ENCODE measurements at regions not wholly inside any gene's neighbourhood (a gene's known extent, or its start where the extent isn't known, plus 50 kb on each side); places are given as distances from the start of the nearest gene placed in this dataset.

DNA sequence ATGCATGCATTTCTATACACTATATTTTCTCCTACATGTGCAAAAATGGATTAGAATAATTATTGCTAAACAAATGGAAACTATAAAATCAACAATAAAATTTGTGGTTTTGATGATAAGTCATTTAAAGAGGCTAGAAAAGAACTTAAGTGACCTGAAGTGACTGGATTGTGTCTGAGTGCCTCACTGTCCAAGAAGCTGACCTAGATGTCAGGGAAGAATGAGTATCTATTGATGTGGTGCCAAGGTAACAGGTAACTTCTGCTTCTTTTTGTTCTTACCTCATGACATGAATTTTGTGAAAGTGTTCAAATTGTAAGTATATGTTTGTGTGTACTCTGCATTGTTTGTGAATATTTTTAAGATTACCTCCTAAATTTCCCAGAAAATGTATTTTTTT is 1623.9 kb upstream of the ACVR2A start:
- Histone ChIP-seq H2AFZ (ENCODE audit: low read length) (no peak overlapping the region), H3K4me2 (ENCODE audit: extremely low read depth, insufficient read depth, low read length) (no peak overlapping the region), H3K27me3 (ENCODE audit: control insufficient read depth, insufficient read depth, low read length) (no peaks in the 10 kb centered on the region), H3K79me2 (ENCODE audit: control insufficient read depth, insufficient read depth, low read length) (no peaks in the 10 kb centered on the region), H3K36me3 (ENCODE audit: control insufficient read depth, insufficient read depth, low read length) (no peaks in the 10 kb centered on the region), H3K4me1 (ENCODE audit: control insufficient read depth, extremely low read depth, insufficient read depth, low read length) (no peaks in the 10 kb centered on the region), H3K27ac (ENCODE audit: insufficient read depth, low read length) (no peak overlapping the region), H4K20me1 (ENCODE audit: control insufficient read depth, extremely low read depth, insufficient read depth, low read length) (no peaks in the 10 kb centered on the region), H3K4me3 (replicated peaks in 1 of 4; ENCODE audit: control extremely low read depth in 1 of 4, insufficient read depth in 1 of 4, low read depth in 3 of 4, low read length in 4 of 4) (no peak overlapping the region), H3K9ac (ENCODE audit: insufficient read depth, low read length) (no peak overlapping the region), H3K9me3 (ENCODE audit: control insufficient read depth, insufficient read depth, low read depth, low read length) (no peaks in the 10 kb centered on the region)
- no peak for DNase-seq (ENCODE audit: low read depth in 2 of 2)
- TF ChIP-seq EZH2 (IDR thresholded peaks at IDR 0.05; ENCODE audit: low read length, missing control alignments), result no peak
- TF ChIP-seq, protein P1, sequence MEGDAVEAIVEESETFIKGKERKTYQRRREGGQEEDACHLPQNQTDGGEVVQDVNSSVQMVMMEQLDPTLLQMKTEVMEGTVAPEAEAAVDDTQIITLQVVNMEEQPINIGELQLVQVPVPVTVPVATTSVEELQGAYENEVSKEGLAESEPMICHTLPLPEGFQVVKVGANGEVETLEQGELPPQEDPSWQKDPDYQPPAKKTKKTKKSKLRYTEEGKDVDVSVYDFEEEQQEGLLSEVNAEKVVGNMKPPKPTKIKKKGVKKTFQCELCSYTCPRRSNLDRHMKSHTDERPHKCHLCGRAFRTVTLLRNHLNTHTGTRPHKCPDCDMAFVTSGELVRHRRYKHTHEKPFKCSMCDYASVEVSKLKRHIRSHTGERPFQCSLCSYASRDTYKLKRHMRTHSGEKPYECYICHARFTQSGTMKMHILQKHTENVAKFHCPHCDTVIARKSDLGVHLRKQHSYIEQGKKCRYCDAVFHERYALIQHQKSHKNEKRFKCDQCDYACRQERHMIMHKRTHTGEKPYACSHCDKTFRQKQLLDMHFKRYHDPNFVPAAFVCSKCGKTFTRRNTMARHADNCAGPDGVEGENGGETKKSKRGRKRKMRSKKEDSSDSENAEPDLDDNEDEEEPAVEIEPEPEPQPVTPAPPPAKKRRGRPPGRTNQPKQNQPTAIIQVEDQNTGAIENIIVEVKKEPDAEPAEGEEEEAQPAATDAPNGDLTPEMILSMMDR (conservative IDR thresholded peaks at IDR 0.05 in 1 of 2, IDR thresholded peaks at IDR 0.05 in 1 of 2; ENCODE audit: low read depth in 1 of 2, low read length in 2 of 2), result no peak

DNA sequence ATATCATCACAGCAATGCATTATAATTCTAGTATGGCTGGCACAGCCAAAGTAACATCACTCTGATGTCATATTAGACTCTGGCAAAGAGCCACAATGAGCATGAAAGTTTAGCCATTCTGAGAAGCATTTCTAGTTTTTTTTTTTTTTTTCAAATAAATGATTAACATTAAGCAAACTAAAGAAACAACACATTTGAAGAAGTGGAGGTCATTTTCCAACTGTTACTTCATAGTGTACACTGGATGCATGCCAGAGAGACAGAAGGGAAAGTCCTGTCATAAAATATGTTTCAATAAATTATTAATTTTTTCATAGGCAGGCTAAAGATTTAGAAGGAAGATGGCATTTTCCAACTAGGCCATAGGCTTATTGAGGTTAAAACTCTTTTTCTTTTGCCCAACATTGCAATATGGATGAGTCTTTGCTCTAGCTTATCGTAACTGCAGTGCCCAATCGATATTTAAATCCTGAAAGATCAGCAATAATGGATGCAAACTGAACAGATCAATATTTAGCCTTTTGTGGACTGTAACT is 1630.4 kb upstream of the ACVR2A start:
- no peak overlapping the region for H3K4me3 ChIP-seq (replicated peaks in 1 of 4; ENCODE audit: control extremely low read depth in 1 of 4, insufficient read depth in 1 of 4, low read depth in 3 of 4, low read length in 4 of 4)
- no peaks in the 10 kb centered on the region for H3K9me3 ChIP-seq (ENCODE audit: control insufficient read depth, insufficient read depth, low read depth, low read length)
- no peak overlapping the region for H3K9ac ChIP-seq (ENCODE audit: insufficient read depth, low read length)
- no peak for TF ChIP-seq EZH2 (IDR thresholded peaks at IDR 0.05; ENCODE audit: low read length, missing control alignments)
- TF ChIP-seq, protein P1 (conservative IDR thresholded peaks at IDR 0.05 in 1 of 2, IDR thresholded peaks at IDR 0.05 in 1 of 2; ENCODE audit: low read depth in 1 of 2, low read length in 2 of 2), result no peak
- no peak overlapping the region for H3K27ac ChIP-seq (ENCODE audit: insufficient read depth, low read length)
- no peaks in the 10 kb centered on the region for H3K36me3 ChIP-seq (ENCODE audit: control insufficient read depth, insufficient read depth, low read length)
- H3K4me1 ChIP-seq (ENCODE audit: control insufficient read depth, extremely low read depth, insufficient read depth, low read length), result no peaks in the 10 kb centered on the region
- no peaks in the 10 kb centered on the region for H3K27me3 ChIP-seq (ENCODE audit: control insufficient read depth, insufficient read depth, low read length)
- H3K79me2 ChIP-seq (ENCODE audit: control insufficient read depth, insufficient read depth, low read length), result no peaks in the 10 kb centered on the region
- H3K4me2 ChIP-seq (ENCODE audit: extremely low read depth, insufficient read depth, low read length), result no peak overlapping the region
- no peaks in the 10 kb centered on the region for H4K20me1 ChIP-seq (ENCODE audit: control insufficient read depth, extremely low read depth, insufficient read depth, low read length)
- DNase-seq (ENCODE audit: low read depth in 2 of 2), result peak in 1 of 2 donors; percentile 5
- no peak overlapping the region for H2AFZ ChIP-seq (ENCODE audit: low read length)

DNA sequence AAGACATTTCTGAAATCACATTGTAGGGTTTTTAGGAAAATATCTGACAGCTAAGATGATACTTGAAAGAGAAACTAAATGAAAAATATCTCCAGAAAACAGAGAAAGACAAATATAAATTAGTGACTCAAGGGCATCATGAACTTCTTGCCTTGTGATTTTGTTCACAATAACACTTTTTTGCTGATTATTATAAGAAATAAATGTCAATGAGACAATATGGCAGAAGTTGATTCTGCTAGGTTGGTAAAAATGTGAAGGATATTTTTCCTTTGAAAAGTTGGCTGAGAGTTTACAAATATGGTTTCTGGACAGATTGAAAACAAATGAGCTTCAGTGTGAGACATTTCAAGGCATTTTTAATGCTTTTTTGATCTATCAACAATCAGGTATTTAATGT is 1631.2 kb upstream of the ACVR2A start:
- no peaks in the 10 kb centered on the region for H3K27me3 ChIP-seq (ENCODE audit: control insufficient read depth, insufficient read depth, low read length)
- H3K4me3 ChIP-seq (replicated peaks in 1 of 4; ENCODE audit: control extremely low read depth in 1 of 4, insufficient read depth in 1 of 4, low read depth in 3 of 4, low read length in 4 of 4), result no peak overlapping the region
- DNase-seq (ENCODE audit: low read depth in 2 of 2), result no peak
- no peaks in the 10 kb centered on the region for H3K36me3 ChIP-seq (ENCODE audit: control insufficient read depth, insufficient read depth, low read length)
- H3K9me3 ChIP-seq (ENCODE audit: control insufficient read depth, insufficient read depth, low read depth, low read length), result no peaks in the 10 kb centered on the region
- no peak overlapping the region for H3K4me2 ChIP-seq (ENCODE audit: extremely low read depth, insufficient read depth, low read length)
- TF ChIP-seq, protein P1 (conservative IDR thresholded peaks at IDR 0.05 in 1 of 2, IDR thresholded peaks at IDR 0.05 in 1 of 2; ENCODE audit: low read depth in 1 of 2, low read length in 2 of 2), result no peak
- no peak for TF ChIP-seq EZH2 (IDR thresholded peaks at IDR 0.05; ENCODE audit: low read length, missing control alignments)
- no peak overlapping the region for H3K27ac ChIP-seq (ENCODE audit: insufficient read depth, low read length)
- H4K20me1 ChIP-seq (ENCODE audit: control insufficient read depth, extremely low read depth, insufficient read depth, low read length), result no peaks in the 10 kb centered on the region
- no peaks in the 10 kb centered on the region for H3K4me1 ChIP-seq (ENCODE audit: control insufficient read depth, extremely low read depth, insufficient read depth, low read length)
- H3K79me2 ChIP-seq (ENCODE audit: control insufficient read depth, insufficient read depth, low read length), result no peaks in the 10 kb centered on the region
- H3K9ac ChIP-seq (ENCODE audit: insufficient read depth, low read length), result no peak overlapping the region
- H2AFZ ChIP-seq (ENCODE audit: low read length), result no peak overlapping the region

Measured in fibroblast of lung (primary cell).